ENCODE measurements at regions not wholly inside any gene's neighbourhood (a gene's known extent, or its start where the extent isn't known, plus 50 kb on each side); places are given as distances from the start of the nearest gene placed in this dataset.

DNA sequence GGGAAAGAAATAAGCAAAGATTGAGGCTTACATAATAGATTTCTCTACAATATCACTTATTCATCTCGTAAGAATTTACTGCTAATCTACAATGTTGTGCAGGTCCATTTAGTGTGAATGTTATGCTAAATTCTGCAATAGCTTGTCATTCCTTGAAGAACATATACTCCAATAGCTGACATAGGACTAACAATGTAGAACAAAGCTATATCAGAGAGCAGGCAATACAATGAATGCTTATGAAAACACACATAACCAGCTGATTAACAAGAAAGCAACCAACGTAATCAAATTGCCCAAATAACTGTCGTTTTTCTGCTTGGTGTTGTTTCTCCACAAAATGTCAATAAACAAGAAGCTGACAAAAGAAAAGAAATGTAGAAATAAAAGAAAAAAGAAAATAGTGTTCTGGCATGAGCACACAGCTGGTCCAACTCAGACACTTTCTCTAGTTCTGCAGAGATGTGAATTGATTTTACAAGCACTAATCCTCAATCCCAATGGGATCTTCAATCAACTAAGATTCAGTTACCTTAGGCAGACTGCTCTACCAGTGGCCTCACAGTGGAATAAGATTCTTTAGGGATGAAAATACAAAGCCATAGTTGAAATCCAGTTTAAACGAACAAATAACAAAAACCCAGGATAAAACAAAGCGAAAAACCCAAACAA, 1024.7 kb upstream of the PIK3C3 start:
- no peaks in the 10 kb centered on the region for H3K27me3 ChIP-seq
- TF ChIP-seq, protein P1, sequence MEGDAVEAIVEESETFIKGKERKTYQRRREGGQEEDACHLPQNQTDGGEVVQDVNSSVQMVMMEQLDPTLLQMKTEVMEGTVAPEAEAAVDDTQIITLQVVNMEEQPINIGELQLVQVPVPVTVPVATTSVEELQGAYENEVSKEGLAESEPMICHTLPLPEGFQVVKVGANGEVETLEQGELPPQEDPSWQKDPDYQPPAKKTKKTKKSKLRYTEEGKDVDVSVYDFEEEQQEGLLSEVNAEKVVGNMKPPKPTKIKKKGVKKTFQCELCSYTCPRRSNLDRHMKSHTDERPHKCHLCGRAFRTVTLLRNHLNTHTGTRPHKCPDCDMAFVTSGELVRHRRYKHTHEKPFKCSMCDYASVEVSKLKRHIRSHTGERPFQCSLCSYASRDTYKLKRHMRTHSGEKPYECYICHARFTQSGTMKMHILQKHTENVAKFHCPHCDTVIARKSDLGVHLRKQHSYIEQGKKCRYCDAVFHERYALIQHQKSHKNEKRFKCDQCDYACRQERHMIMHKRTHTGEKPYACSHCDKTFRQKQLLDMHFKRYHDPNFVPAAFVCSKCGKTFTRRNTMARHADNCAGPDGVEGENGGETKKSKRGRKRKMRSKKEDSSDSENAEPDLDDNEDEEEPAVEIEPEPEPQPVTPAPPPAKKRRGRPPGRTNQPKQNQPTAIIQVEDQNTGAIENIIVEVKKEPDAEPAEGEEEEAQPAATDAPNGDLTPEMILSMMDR (IDR thresholded peaks at IDR 0.05): no peak
- TF ChIP-seq POLR2AphosphoS5 (IDR thresholded peaks at IDR 0.05) (no peak), POLR2A (IDR thresholded peaks at IDR 0.05) (no peak), EP300 (IDR thresholded peaks at IDR 0.05) (no peak)
- 71 to 83% methylated on average over 5 of the region's 5 CpGs for WGBS, 2 donors
- no peaks in the 10 kb centered on the region for H3K4me1 ChIP-seq
- H3K4me3 ChIP-seq: no peak overlapping the region
- no peak overlapping the region for H3K27ac ChIP-seq
- DNase-seq: no peak
- no peaks in the 10 kb centered on the region for H3K36me3 ChIP-seq
- H3K9me3 ChIP-seq: no peaks in the 10 kb centered on the region
- intact Hi-C loops (cut with DNase I): no loop called here

DNA sequence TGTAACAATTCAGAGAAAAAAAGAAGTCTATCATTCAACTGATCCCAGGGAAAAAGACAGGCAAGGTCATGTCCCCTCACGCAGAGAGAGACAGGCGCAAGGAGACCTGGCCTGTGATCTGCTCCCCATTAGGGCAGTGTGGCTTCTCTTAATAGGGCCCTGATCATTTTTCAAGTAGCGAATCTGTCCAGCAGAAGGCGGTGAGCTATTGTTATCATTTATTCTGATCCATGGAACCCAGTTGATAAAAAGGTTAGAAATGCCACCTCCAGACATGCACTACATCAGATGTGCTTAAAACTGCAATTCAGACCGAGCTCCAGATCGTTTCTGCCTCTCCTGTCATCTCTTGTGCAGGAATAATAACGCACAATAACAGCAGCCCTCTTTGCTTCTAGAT, 1025.6 kb upstream of the PIK3C3 start:
- Histone ChIP-seq H3K27me3 (no peaks in the 10 kb centered on the region), H3K27ac (no peak overlapping the region), H3K4me1 (no peaks in the 10 kb centered on the region), H3K9me3 (no peaks in the 10 kb centered on the region), H3K36me3 (no peaks in the 10 kb centered on the region), H3K4me3 (no peak overlapping the region)
- no peak for TF ChIP-seq POLR2AphosphoS5 (IDR thresholded peaks at IDR 0.05)
- no peak for TF ChIP-seq POLR2A (IDR thresholded peaks at IDR 0.05)
- TF ChIP-seq, protein P1 (IDR thresholded peaks at IDR 0.05): no peak
- no peak for TF ChIP-seq EP300 (IDR thresholded peaks at IDR 0.05)
- 88 to 89% methylated on average over 7 of the region's 7 CpGs for WGBS, 2 donors
- no peak for DNase-seq
- intact Hi-C loops (cut with DNase I): no loop called here

- no peak overlapping the region for H3K27ac ChIP-seq
- H3K4me1 ChIP-seq: no peaks in the 10 kb centered on the region
- WGBS, 2 donors: 74 to 79% methylated on average over 5 of the region's 5 CpGs
- TF ChIP-seq EP300 (IDR thresholded peaks at IDR 0.05) (no peak), POLR2A (IDR thresholded peaks at IDR 0.05) (no peak), POLR2AphosphoS5 (IDR thresholded peaks at IDR 0.05) (no peak)
- TF ChIP-seq, protein P1 (IDR thresholded peaks at IDR 0.05): no peak
- DNase-seq: no peak
- H3K4me3 ChIP-seq: no peak overlapping the region
- H3K27me3 ChIP-seq: no peaks in the 10 kb centered on the region
- no peaks in the 10 kb centered on the region for H3K36me3 ChIP-seq
- intact Hi-C loops (cut with DNase I): no loop called here
- H3K9me3 ChIP-seq: no peaks in the 10 kb centered on the region
Observed at GRCh38 chr18:40926679-40927078, 1028.4 kb upstream of the PIK3C3 start.

DNA sequence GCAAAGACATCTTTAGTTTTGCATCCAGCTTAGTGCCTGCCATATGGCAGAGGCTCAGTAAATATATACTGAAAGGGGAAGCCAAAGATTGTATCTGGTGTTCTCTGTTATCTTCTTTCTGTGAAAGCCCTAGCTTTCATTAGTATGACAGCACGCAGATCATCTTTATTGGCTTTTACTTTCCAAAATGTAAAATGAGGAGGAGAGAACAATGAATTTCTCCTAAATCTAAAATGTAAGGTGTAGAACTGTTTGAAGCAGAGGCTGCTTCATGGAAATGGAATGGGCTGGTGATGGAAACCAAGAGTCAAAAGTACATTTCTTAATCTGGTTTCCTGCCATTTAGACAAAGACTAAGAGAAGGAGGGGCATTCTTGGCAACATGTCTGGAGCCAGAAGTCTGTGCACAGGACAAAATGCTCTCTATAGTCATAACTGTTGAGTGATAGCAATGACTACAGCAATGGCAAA, 1029.9 kb upstream of the PIK3C3 start:
- H3K36me3 ChIP-seq: no peaks in the 10 kb centered on the region

More for the DNA sequence above, 1029.9 kb upstream of the PIK3C3 start:
- intact Hi-C loops (cut with DNase I): no loop called here
- no peak for DNase-seq
- no peaks in the 10 kb centered on the region for H3K27me3 ChIP-seq
- H3K9me3 ChIP-seq: no peaks in the 10 kb centered on the region
- H3K4me1 ChIP-seq: no peaks in the 10 kb centered on the region
- TF ChIP-seq POLR2AphosphoS5 (IDR thresholded peaks at IDR 0.05): no peak
- no peak for TF ChIP-seq POLR2A (IDR thresholded peaks at IDR 0.05)
- TF ChIP-seq, protein P1 (IDR thresholded peaks at IDR 0.05): no peak
- TF ChIP-seq EP300 (IDR thresholded peaks at IDR 0.05): no peak
- no peak overlapping the region for H3K27ac ChIP-seq
- 89 to 92% methylated on average over 1 of the region's 1 CpG for WGBS, 2 donors
- no peak overlapping the region for H3K4me3 ChIP-seq

Data from sigmoid colon (tissue), 6 donors.